NCI-H1694 treated with DMSO at 0.1 percent for 48 hours (cell line): ENCODE measurements at regions not wholly inside any gene's neighbourhood (a gene's known extent, or its start where the extent isn't known, plus 50 kb on each side); places are given as distances from the start of the nearest gene placed in this dataset.
"Not testable (repeated sequence)": the region's sequence is repeated elsewhere in the genome, so short reads cannot be mapped to it uniquely, and the experiment has no call there.

Source experiments
- DNase-seq: peaks from one replicate; lab custom pipeline; 2025; lab: John Stamatoyannopoulos, UW

GRCh38 chr4:1589098-1589497 is 95.0 kb downstream of the FAM53A start:
- no peak for DNase-seq

DNA sequence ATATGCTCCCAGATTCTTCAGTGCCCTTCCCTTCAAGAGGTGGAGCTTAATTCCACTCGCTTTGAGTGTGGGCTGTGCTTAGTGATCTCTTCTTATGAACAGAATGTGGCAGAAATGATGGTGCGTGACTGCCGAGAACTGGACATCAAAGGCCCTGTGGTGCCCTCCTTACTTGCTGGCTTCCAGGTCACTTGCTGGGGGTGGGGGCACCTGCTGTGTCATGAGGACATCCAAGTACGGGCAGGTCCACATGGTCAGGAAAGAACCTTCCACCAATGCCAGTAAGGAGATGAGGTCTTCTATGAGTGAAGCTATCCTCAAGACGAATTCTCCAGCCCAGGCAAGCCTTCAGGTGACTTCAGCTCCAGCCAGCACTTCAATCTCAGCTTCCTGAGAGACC is 95.8 kb downstream of the FAM53A start:
- no peak for DNase-seq

DNA sequence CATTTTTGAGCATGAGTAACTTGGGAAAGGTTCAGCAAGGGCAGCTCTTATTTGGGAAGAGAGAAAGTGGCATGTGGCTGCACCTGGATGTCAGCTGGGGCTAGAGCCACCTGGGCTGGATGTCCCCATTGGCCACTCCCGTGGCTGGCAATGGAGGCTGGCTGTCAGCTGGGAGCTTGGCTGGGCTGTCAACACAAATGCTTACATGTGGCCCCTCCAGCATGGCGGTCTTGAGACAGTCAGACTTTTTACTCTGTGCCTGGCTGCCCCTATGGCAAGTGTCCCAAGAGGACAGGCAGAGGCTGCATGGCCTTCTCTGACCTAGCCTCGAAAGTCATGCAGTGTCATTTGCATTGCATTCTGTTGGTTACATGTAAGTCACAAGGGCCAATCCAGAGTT is 99.6 kb downstream of the FAM53A start:
- DNase-seq, result no peak

DNA sequence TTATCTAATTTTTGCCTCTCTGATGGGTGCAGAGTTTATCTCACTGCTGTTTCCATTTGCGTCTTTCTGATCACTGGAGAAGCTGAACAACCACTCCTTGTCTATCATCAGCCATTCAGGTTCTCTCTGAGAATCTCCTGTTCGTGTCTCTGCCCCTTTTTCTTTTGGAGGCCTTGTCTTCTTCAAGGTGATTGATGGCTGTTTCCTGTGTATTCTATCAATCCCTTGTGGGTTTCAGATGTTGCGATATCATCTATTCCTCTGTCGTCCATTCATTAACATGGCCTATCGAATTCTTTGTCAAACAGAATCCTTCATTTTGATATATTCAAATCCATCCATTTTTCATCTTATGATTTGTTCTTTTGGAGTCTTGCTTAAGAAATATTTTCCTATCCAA is 100.3 kb downstream of the FAM53A start:
- no peak for DNase-seq

DNA sequence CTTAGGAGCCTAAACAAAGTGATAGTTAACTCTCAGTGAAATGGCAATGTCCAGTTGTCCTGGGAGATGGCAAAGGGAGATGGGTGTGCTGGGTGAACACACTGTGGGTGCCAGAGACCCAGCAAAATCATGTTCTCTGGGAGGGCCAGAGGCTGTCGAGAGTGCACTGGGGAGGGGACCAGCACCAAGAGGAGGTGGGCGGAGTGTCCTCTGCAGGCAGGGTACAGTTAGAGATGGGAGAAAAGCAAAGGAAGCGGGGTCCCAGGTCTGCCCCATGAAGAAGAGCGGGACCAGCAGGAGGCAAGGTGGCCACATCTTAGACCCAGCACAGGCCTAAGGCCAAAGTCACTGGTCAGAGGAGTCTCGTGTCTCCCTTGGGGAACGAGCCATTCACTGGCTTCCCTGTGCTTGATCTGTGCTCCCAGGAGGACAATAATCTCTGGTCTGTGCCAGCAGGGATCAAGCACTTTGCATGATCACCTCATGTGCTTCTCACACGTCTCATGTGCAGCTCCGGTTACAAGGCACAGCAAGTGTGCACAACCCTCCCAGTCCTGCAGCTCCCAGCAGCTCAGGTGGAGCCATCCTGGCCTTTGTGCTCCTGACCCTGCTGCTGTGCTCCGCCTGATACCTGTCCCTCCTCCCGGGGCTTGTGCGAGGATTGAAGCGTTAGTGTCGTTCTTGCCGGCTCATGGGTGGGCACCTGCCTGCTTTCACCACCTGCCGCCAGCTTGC is 100.9 kb downstream of the FAM53A start:
- DNase-seq, result no peak

GRCh38 chr4:1582227-1582626 is 101.9 kb downstream of the FAM53A start:
- no peak for DNase-seq

GRCh38 chr4:1581164-1581894 is 102.8 kb downstream of the FAM53A start:
- peak; percentile 20 for DNase-seq

DNA sequence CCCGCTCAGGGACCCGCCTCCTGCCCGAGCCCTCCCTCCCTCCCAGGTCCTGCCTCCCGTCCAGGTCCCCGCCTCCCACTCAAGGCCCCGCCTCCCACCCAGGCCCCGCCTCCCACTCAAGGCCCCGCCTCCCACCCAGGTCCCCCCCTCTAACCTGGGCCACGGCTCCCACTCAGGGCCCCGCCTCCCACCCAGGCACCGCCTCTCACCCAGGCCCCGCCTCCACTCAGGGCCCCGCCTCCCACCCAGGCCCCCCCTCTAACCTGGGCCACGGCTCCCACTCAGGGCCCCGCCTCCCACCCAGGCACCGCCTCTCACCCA is 103.5 kb downstream of the FAM53A start:
- DNase-seq, result not testable (repeated sequence)

GRCh38 chr4:1579901-1580691 is 104.0 kb downstream of the FAM53A start:
- DNase-seq, result no peak

DNA sequence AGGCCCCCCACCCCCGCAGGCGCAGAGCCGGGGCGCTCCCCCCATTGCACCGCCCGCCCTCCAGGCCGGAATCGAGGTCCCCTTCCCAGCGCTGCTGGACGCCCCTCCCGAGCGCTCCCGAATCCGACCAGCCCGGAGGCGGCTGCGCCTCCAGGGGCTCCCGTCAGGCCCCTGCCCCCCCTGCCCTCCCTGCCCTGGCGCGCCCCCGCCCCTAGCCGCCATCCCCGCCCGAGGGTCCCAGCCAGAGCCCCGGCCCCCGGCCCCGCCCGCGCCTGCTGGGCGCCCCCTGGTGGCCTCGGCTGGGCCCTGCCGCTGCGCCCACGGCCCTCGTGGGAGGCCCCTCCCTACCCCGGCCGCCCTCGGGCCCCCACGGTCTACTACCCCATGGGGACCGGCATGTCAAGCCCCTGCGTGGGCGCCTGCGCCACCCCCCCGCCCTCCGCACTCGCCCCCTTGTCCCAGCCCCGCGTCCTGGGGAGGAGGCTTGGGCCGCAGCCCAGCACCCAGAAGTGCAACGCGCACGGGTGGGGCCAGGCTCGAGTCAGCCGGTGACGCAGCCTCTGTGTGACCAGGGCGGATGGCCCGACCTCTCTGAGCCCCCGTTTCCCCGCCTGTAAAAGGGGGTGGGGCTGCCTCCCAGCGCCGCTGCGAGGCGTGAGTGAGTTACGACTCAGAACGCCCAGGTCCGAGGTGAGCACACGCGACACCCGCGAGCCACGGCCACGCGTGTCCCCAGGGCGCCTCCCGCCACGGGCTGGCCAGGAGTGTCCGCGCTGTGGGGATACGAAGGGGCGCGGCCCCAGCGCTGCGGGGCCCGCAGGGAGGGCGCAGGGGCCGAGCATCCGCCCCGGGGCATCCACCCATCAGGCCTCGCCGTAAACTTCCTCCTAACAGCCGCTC is 104.9 kb downstream of the FAM53A start:
- peak; percentile 21 for DNase-seq

GRCh38 chr4:1578251-1578773 is 105.8 kb downstream of the FAM53A start:
- no peak for DNase-seq

DNA sequence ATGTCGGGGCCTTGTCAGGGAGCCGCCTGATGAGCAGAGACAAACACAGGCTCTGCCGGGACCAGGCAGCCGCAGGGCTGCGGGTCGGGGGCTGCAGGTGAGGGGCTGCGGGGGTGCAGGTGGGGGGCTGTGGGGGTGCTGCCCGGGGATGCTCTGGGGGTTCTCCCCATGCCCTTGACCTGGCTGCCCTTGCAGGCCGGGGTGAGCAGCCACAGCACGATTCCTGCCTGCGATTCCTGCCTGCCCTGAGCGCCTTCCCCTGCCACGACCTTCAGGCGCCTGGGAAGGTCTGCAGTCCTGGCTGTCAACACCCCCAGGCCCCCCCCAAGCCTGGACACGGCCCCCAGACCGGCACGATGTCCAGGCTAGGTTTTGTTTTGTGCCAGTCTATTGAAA is 106.3 kb downstream of the FAM53A start:
- DNase-seq, result no peak

- DNase-seq, result no peak
Measured at GRCh38 chr4:1576961-1577821, 106.9 kb downstream of the FAM53A start.

DNA sequence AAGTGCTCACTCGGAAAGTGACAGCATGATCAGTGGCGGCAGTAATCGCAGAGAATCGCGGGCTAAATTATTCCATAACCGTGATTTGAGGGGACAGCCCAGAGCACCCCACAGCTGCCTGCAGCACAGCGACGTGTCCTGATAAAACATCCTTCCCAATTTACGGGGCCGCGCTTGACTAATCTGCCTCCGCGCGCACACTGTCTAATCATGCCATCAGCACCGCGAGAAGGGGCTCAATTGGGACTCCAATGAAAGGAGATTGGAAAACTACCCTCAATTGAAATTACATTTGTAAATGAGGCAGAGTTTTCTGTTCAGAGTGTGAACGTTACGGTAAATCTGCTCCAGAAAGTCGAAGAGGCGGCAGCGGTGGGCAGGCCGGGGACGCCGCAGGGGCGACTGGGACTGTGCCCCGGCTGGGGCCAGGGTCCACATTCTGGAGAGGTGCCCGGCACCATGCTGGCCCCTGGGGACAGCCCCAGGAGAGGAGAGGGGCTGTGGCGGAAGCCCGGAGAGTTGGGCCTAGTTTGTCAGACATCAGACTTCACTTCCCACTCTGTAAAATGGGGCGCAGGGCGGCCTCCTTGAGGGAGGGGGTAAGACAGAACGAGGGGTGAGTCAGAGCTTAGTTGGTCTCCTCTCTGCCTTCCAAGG is 107.7 kb downstream of the FAM53A start:
- no peak for DNase-seq

- DNase-seq, result no peak
Measured at GRCh38 chr4:1575418-1576303, 108.5 kb downstream of the FAM53A start.

DNA sequence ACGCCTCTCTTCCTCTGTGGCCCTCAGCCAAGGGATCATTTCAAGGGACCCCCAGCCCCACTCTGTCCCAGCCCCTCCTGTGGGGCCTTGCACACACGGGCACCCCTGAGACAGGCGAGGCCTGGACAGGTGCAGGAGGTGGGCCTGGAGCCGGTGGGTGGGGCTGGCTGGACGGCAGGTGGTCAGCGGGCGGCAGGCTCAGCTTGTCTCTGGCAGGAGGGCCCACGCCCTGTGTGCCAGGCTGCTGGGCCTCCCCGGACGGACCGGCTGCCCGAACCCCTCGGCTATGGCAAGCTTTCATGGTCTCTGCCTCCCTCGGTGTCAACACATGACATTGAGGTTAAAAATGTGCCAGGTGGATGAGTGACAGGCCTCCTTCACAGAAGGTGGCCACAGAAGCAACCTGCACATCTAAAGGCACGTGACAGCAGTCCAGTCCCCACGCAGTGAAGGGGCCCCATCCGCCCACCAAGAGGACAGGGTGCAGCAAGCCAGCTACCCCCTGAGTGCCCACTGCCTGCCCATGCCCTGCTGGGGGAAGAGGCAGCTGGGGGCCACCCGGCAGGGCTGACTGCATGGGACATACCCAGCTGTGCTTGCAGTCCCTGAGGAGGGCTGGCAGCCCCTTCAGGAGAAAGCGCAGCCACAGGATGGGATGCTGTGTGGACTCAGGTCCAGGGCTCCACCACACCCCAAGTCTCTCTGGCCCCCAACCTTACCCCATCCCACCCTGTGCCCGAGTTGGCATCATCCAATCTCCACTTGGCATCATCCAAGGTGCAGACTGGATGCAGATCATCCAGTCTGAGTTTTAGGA is 109.3 kb downstream of the FAM53A start:
- DNase-seq, result no peak

- no peak for DNase-seq
Measured at GRCh38 chr4:1573830-1574459, 110.2 kb downstream of the FAM53A start.
